Endothelial cell of umbilical vein (primary cell): ENCODE measurements at regions not wholly inside any gene's neighbourhood (a gene's known extent, or its start where the extent isn't known, plus 50 kb on each side); places are given as distances from the start of the nearest gene placed in this dataset.

Experiments
- CTCF ChIP-seq, 2 donors: IDR thresholded peaks; 1 replicate in 1 of 2; 2 replicates in 1 of 2; pipeline ENCODE4 v1.5.1; 2011; ENCODE audit warnings: low read length in 2 of 2, mild to moderate bottlenecking in 2 of 2, moderate library complexity in 2 of 2, control low read depth in 1 of 2, inconsistent platforms in 1 of 2, low read depth in 1 of 2; ENCODE audit not compliant: insufficient read depth in 1 of 2; ENCODE audit errors: extremely low read depth in 1 of 2
- EZH2 ChIP-seq: IDR thresholded peaks from 2 replicates; pipeline ENCODE4 v1.6.1; 2012; ENCODE audit warnings: borderline replicate concordance, low read depth, mild to moderate bottlenecking, moderate library complexity, low read length, inconsistent platforms; ENCODE audit not compliant: severe bottlenecking
- FOS ChIP-seq: IDR thresholded peaks from 2 replicates; pipeline ENCODE4 v1.6.1; 2011; ENCODE audit warnings: mild to moderate bottlenecking, low read length, moderate library complexity, borderline replicate concordance; ENCODE audit not compliant: insufficient read depth
- MAX ChIP-seq: IDR thresholded peaks from 2 replicates; pipeline ENCODE4 v1.6.1; 2011; ENCODE audit not compliant: insufficient read depth, insufficient read length
- MYC ChIP-seq: IDR thresholded peaks from one replicate; pipeline ENCODE4 v1.6.1; 2011; ENCODE audit warnings: mild to moderate bottlenecking, low read depth, low read length
- POLR2A ChIP-seq: IDR thresholded peaks from 2 replicates; pipeline ENCODE4 v1.6.1; 2012; ENCODE audit warnings: low read depth, mild to moderate bottlenecking, control low read depth, low read length
- POLR2AphosphoS5 ChIP-seq: IDR thresholded peaks from 2 replicates; pipeline ENCODE4 v1.6.1; 2012; ENCODE audit warnings: low read depth, mild to moderate bottlenecking, control low read depth, low read length, moderate library complexity; ENCODE audit not compliant: insufficient read depth

- TF ChIP-seq CTCF (IDR thresholded peaks at IDR 0.05; ENCODE audit: extremely low read depth in 1 of 2, insufficient read depth in 1 of 2, low read depth in 1 of 2, low read length in 2 of 2) (no peak), POLR2AphosphoS5 (no peak), EZH2 (no peak), POLR2A (no peak), MYC (no peak), FOS (no peak), MAX (no peak)
These were observed 439.1 kb downstream of the FOXG1 start for GRCh38 chr14:29205658-29206057.
